GM12878 (cell line): ENCODE measurements at regions not wholly inside any gene's neighbourhood (a gene's known extent, or its start where the extent isn't known, plus 50 kb on each side); places are given as distances from the start of the nearest gene placed in this dataset.

Experiments used
- CBX3 ChIP-seq: fragments of 200-600 bp; sonication (generic); IDR thresholded peaks from 2 replicates; pipeline ENCODE4 v1.6.1; 2016; ENCODE audit warnings: low read depth, borderline replicate concordance
- EGR1 ChIP-seq, 2 experiments: IDR thresholded peaks; 1 replicate in 1 of 2; 2 replicates in 1 of 2; pipeline ENCODE4 v1.6.1; 2011 to 2012; ENCODE audit warnings: low read depth in 2 of 2, low read length in 2 of 2, borderline replicate concordance in 1 of 2, mild to moderate bottlenecking in 1 of 2, moderate library complexity in 1 of 2
- FOS ChIP-seq: IDR thresholded peaks from 3 replicates; pipeline ENCODE4 v1.6.1; 2011; ENCODE audit warnings: borderline replicate concordance; ENCODE audit not compliant: insufficient read length; ENCODE audit errors: extremely low read depth
- HSF1 ChIP-seq: fragments of 150-350 bp; IDR thresholded peaks from 2 replicates; pipeline ENCODE4 v1.6.1; 2014; ENCODE audit warnings: mild to moderate bottlenecking, low read depth, low read length
- RAD21 ChIP-seq: IDR thresholded peaks from 2 replicates; pipeline ENCODE4 v1.6.1; 2011; ENCODE audit warnings: mild to moderate bottlenecking, low read depth, low read length, moderate library complexity; ENCODE audit not compliant: insufficient read depth
- RBBP5 ChIP-seq: fragments of 200-600 bp; sonication (generic); conservative IDR thresholded peaks from 2 replicates; pipeline ENCODE4 v1.6.1; 2016
- SRF ChIP-seq, 2 experiments: IDR thresholded peaks; 2 replicates each; pipeline ENCODE4 v1.6.1; 2011; ENCODE audit warnings: low read depth in 2 of 2, low read length in 2 of 2, mild to moderate bottlenecking in 1 of 2, moderate library complexity in 1 of 2
- TAF1 ChIP-seq: IDR thresholded peaks from 2 replicates; pipeline ENCODE4 v1.6.1; 2011; ENCODE audit warnings: mild to moderate bottlenecking, low read depth, low read length, borderline replicate concordance
- USF2 ChIP-seq: IDR thresholded peaks from 2 replicates; pipeline ENCODE4 v1.6.1; 2011; ENCODE audit warnings: low read depth, low read length, improper control_type of control experiment, borderline replicate concordance
- YY1 ChIP-seq: IDR thresholded peaks from 2 replicates; pipeline ENCODE4 v1.6.1; 2011; ENCODE audit warnings: low read depth, mild to moderate bottlenecking, low read length
- ZBTB40 ChIP-seq: fragments of 450-650 bp; IDR thresholded peaks from 2 replicates; pipeline ENCODE4 v1.6.1; 2016; ENCODE audit warnings: mild to moderate bottlenecking, moderate library complexity, borderline replicate concordance
- ZNF274 ChIP-seq: IDR thresholded peaks from one replicate; pipeline ENCODE4 v1.8.0; 2011; ENCODE audit not compliant: insufficient read length, insufficient read depth
- ZNF592 ChIP-seq: fragments of 450-650 bp; IDR thresholded peaks from 2 replicates; pipeline ENCODE4 v1.6.1; 2017; ENCODE audit warnings: mild to moderate bottlenecking, moderate library complexity
- ZNF687 ChIP-seq: fragments of 450-650 bp; IDR thresholded peaks from 2 replicates; pipeline ENCODE4 v1.6.1; 2017; ENCODE audit warnings: mild to moderate bottlenecking, moderate library complexity

GRCh38 chr1:161440312-161440894, 64.9 kb upstream of the FCGR2A start (continued):
- peak; percentile 50 for TF ChIP-seq ZBTB40
- TF ChIP-seq USF2, result no peak
- TF ChIP-seq ZNF687, result no peak; the same call in 1 of the 2 replicates
- TF ChIP-seq RBBP5, result no peak
- no peak for TF ChIP-seq ZNF274
- TF ChIP-seq EGR1 (IDR thresholded peaks at IDR 0.05; ENCODE audit: borderline replicate concordance in 1 of 2, low read depth in 2 of 2, low read length in 2 of 2), result peak in 1 of 2 experiments; percentile 28; a peak in 1 of 3 replicates
- no peak for TF ChIP-seq ZNF592
- no peak for TF ChIP-seq SRF (IDR thresholded peaks at IDR 0.05; ENCODE audit: low read depth in 2 of 2, low read length in 2 of 2)
- TF ChIP-seq YY1, result peak; percentile 26; the same call in 1 of the 2 replicates
- no peak for TF ChIP-seq HSF1
- no peak for TF ChIP-seq CBX3
- TF ChIP-seq FOS, result no peak
- TF ChIP-seq RAD21, result 0 out of 2 replicates have a peak, but pooled peaks have one; percentile 25
- no peak for TF ChIP-seq TAF1
